ENCODE measurements at regions not wholly inside any gene's neighbourhood (a gene's known extent, or its start where the extent isn't known, plus 50 kb on each side); places are given as distances from the start of the nearest gene placed in this dataset.

GRCh38 chr12:64995816-64996215, 125.3 kb downstream of the WIF1 start:
- Histone ChIP-seq H3K14ac (ENCODE audit: insufficient read depth, low read length) (no peak overlapping the region), H3K23me2 (ENCODE audit: insufficient read length, low read depth, low read length, poor library complexity, severe bottlenecking) (no peaks in the 10 kb centered on the region), H2BK12ac (ENCODE audit: insufficient read length, low read depth, low read length) (no peak overlapping the region), H2AK5ac (ENCODE audit: insufficient read length, low read length) (no peak overlapping the region), H2BK120ac (ENCODE audit: low read depth, low read length, poor library complexity, severe bottlenecking) (no peak overlapping the region), H2BK5ac (ENCODE audit: insufficient read length, low read length) (no peak overlapping the region), H3K79me2 (ENCODE audit: insufficient read depth, low read length) (no peaks in the 10 kb centered on the region), H2BK15ac (ENCODE audit: low read depth, low read length) (no peak overlapping the region), H3K4ac (ENCODE audit: low read depth, low read length) (no peak overlapping the region), H3K27me3 (ENCODE audit: insufficient read depth, low read length) (no peaks in the 10 kb centered on the region; the same call in 1 of the 2 replicates), H3K4me2 (ENCODE audit: insufficient read depth, insufficient read length, low read length) (no peak overlapping the region), H2BK20ac (ENCODE audit: low read depth, low read length, poor library complexity, severe bottlenecking) (no peak overlapping the region), H3K9me3 (ENCODE audit: control insufficient read depth, low read depth, low read length) (peaks cover 9% of the 10 kb centered on the region), H3K4me1 (ENCODE audit: insufficient read depth, low read length) (peaks cover 13% of the 10 kb centered on the region), H3K18ac (ENCODE audit: insufficient read length, low read depth, low read length) (no peak overlapping the region), H4K20me1 (ENCODE audit: control insufficient read depth, insufficient read depth, insufficient read length) (no peaks in the 10 kb centered on the region), H3K27ac (ENCODE audit: insufficient read length, low read depth, low read length) (no peak overlapping the region), H3K56ac (ENCODE audit: insufficient read length, low read depth, low read length) (no peak overlapping the region), H3K23ac (ENCODE audit: insufficient read length, low read depth, low read length) (no peak overlapping the region), H4K91ac (ENCODE audit: insufficient read length, low read depth, low read length) (no peak overlapping the region), H4K5ac (ENCODE audit: insufficient read length, low read depth, low read length) (no peak overlapping the region), H2AFZ (ENCODE audit: low read length) (no peak overlapping the region), H3T11ph (ENCODE audit: low read length) (no peak overlapping the region), H3K9ac (ENCODE audit: extremely low read depth, insufficient read length, low read length) (no peak overlapping the region), H4K8ac (replicated peaks; ENCODE audit: insufficient read length, low read depth, low read length) (no peak overlapping the region), H3K79me1 (ENCODE audit: insufficient read depth, low read depth, low read length, poor library complexity, severe bottlenecking) (no peaks in the 10 kb centered on the region)
- no peak overlapping the region for H3K4me3 Mint-ChIP-seq
- no peak for TF ChIP-seq CTCF (conservative IDR thresholded peaks at IDR 0.05)
- H3K27ac Mint-ChIP-seq = no peak overlapping the region
- no peak for DNase-seq
- H3K9me3 Mint-ChIP-seq = peaks cover 17 to 25% of the 10 kb centered on the region in 2 experiments
- H3K4me1 Mint-ChIP-seq = peaks cover 42 to 53% of the 10 kb centered on the region in 2 experiments
- WGBS (ENCODE audit: extremely low coverage, insufficient read length, low lambda C conversion rate) = no CpG with 5 or more reads among the region's 1 CpG
- H3K36me3 Mint-ChIP-seq (ENCODE audit: insufficient read depth in 1 of 3, low read depth in 3 of 3) = peaks cover 10 to 21% (median 19%) of the 10 kb centered on the region in 3 experiments
- peaks cover 6% of the 10 kb centered on the region for H3K27me3 Mint-ChIP-seq (ENCODE audit: low read depth)
